NB4 (cell line): ENCODE measurements at regions not wholly inside any gene's neighbourhood (a gene's known extent, or its start where the extent isn't known, plus 50 kb on each side); places are given as distances from the start of the nearest gene placed in this dataset.

ENCODE experiments used
- DNase-seq: peaks from one replicate; pipeline ENCODE4 v3.0.0; 2010; ENCODE audit warnings: low read depth
- H3K4me3 ChIP-seq: one replicate; pipeline ENCODE4 v1.5.1; 2011; ENCODE audit warnings: mild to moderate bottlenecking, low read depth, low read length, moderate library complexity
- CTCF ChIP-seq: IDR thresholded peaks from one replicate; pipeline ENCODE4 v1.5.1; 2012; ENCODE audit warnings: low read depth, low read length
- MAX ChIP-seq: IDR thresholded peaks from 2 replicates; pipeline ENCODE4 v1.6.1; 2011; ENCODE audit warnings: low read depth, low read length
- MYC ChIP-seq: IDR thresholded peaks from 2 replicates; pipeline ENCODE4 v1.6.1; 2011; ENCODE audit warnings: low read depth, low read length
- POLR2A ChIP-seq: IDR thresholded peaks from 2 replicates; pipeline ENCODE4 v1.6.1; 2011; ENCODE audit warnings: mild to moderate bottlenecking; ENCODE audit not compliant: insufficient read length; ENCODE audit errors: extremely low read depth

GRCh38 chr5:173532689-173533250 lies 83.7 kb downstream of the BOD1 start:
- no peak overlapping the region for H3K4me3 ChIP-seq
- DNase-seq: no peak
- TF ChIP-seq MAX (no peak), POLR2A (no peak), CTCF (no peak), MYC (no peak)

GRCh38 chr5:173531863-173532262 lies 84.6 kb downstream of the BOD1 start:
- no peak for TF ChIP-seq MAX
- no peak for TF ChIP-seq POLR2A
- no peak for TF ChIP-seq MYC
- no peak for TF ChIP-seq CTCF

GRCh38 chr5:173530547-173530946 lies 85.9 kb downstream of the BOD1 start:
- no peak overlapping the region for H3K4me3 ChIP-seq
- peak; percentile 52 for DNase-seq
- TF ChIP-seq CTCF (peak; percentile 26), POLR2A (no peak)

More at GRCh38 chr5:173531863-173532262, 84.6 kb downstream of the BOD1 start:
- no peak for DNase-seq
- H3K4me3 ChIP-seq: no peak overlapping the region

- H3K4me3 ChIP-seq: no peak overlapping the region
- DNase-seq: no peak
- TF ChIP-seq MAX: no peak
- TF ChIP-seq POLR2A: no peak
- no peak for TF ChIP-seq CTCF
- TF ChIP-seq MYC: no peak
Measured at GRCh38 chr5:173529861-173530260, 86.6 kb downstream of the BOD1 start.

- H3K4me3 ChIP-seq: no peak overlapping the region
- no peak for DNase-seq
- TF ChIP-seq CTCF (no peak), POLR2A (no peak)
Measured at GRCh38 chr5:173527671-173528070, 88.8 kb downstream of the BOD1 start.

- no peak for DNase-seq
Measured at GRCh38 chr5:173524136-173524535, 92.3 kb downstream of the BOD1 start.

More at GRCh38 chr5:173524136-173524535, 92.3 kb downstream of the BOD1 start:
- H3K4me3 ChIP-seq: no peak overlapping the region
- TF ChIP-seq CTCF: no peak
- TF ChIP-seq MAX: no peak
- TF ChIP-seq MYC: no peak
- TF ChIP-seq POLR2A: no peak
